K562 (cell line): ENCODE measurements at regions not wholly inside any gene's neighbourhood (a gene's known extent, or its start where the extent isn't known, plus 50 kb on each side); places are given as distances from the start of the nearest gene placed in this dataset.

ENCODE experiments used
- BCOR ChIP-seq: fragments of 450-650 bp; IDR thresholded peaks from 2 replicates; pipeline ENCODE4 v1.6.1; 2016
- CHD4 ChIP-seq: fragments of 200-600 bp; sonication (generic); IDR thresholded peaks from 3 replicates; pipeline ENCODE4 v1.6.1; 2012; ENCODE audit warnings: low read depth, mild to moderate bottlenecking, mixed read lengths, low read length, inconsistent platforms; ENCODE audit not compliant: insufficient read depth, insufficient replicate concordance, poor library complexity, severe bottlenecking
- CREB1 ChIP-seq, 2 experiments: sonication (generic) in 1 of 2; formaldehyde crosslinking in 1 of 2; IDR thresholded peaks; 2 replicates each; pipeline versions ENCODE4 v1.6.1 to v1.8.0; 2012 to 2022; ENCODE audit warnings: inconsistent platforms in 1 of 2, mild to moderate bottlenecking in 1 of 2, missing genetic modification reagents in 1 of 2, moderate library complexity in 1 of 2
- DNMT1 ChIP-seq: fragments of 450-650 bp; IDR thresholded peaks from 2 replicates; pipeline ENCODE4 v1.6.1; 2016; ENCODE audit warnings: antibody characterized with exemption, mild to moderate bottlenecking
- FOXA1 ChIP-seq: fragments of 450-650 bp; IDR thresholded peaks from 2 replicates; pipeline ENCODE4 v1.6.1; 2016; ENCODE audit warnings: mild to moderate bottlenecking, borderline replicate concordance
- NFIX ChIP-seq: fragments of 250-450 bp; sonication (Bioruptor Pico); IDR thresholded peaks from 2 replicates; pipeline ENCODE4 v1.4.0; 2020; ENCODE audit warnings: low read depth, mild to moderate bottlenecking, moderate library complexity
- NR0B1 ChIP-seq: fragments of 450-650 bp; IDR thresholded peaks from one replicate; pipeline ENCODE4 v1.6.1; 2018; ENCODE audit warnings: mild to moderate bottlenecking, moderate library complexity; ENCODE audit not compliant: partially characterized antibody
- RCOR1 ChIP-seq, 2 experiments: IDR thresholded peaks; 2 replicates each; pipeline ENCODE4 v1.6.1; 2012; ENCODE audit warnings: low read depth in 2 of 2, low read length in 2 of 2, borderline replicate concordance in 1 of 2, improper control_type of control experiment in 1 of 2
- U2AF1 ChIP-seq: fragments of 200-400 bp; formaldehyde crosslinking; optimal IDR thresholded peaks from 2 replicates; pipeline ENCODE3; 2017; ENCODE audit warnings: mild to moderate bottlenecking, low read depth, low read length, moderate library complexity
- TF ChIP-seq, protein P1 (sequence below), 2 experiments: fragments of 450-650 bp in 1 of 2; sonication (generic) in 1 of 2; formaldehyde crosslinking in 1 of 2; IDR thresholded peaks in 1 of 2; conservative IDR thresholded peaks in 1 of 2; 2 replicates each; pipeline versions ENCODE4 v1.6.1 to v1.8.1; 2016 to 2023; ENCODE audit warnings: mild to moderate bottlenecking in 2 of 2, moderate library complexity in 2 of 2, inconsistent platforms in 1 of 2, missing genetic modification reagents in 1 of 2

DNA sequence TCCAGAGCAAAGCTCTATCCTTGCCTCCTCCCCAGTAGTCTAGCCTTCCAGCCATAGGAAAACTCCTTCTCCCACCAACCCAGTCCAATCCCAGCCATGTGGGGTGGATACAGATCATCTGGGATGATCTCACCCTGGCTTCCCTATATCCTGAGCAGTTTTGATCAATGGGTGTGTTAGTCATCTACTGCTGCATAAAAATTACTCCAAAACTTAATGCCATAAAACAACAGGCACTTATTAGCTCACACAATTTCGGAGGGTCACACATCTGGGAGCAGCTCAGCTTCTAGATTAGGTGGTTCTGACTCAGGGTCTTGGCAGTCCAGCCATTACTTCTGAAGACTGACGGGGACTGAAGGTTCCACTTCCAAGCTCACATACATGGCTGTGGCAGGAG, 190.4 kb downstream of the SPP2 start (continued):
- TF ChIP-seq FOXA1 = no peak
- no peak for TF ChIP-seq DNMT1
- TF ChIP-seq, protein P1, sequence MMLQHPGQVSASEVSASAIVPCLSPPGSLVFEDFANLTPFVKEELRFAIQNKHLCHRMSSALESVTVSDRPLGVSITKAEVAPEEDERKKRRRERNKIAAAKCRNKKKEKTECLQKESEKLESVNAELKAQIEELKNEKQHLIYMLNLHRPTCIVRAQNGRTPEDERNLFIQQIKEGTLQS (IDR thresholded peaks at IDR 0.05) = no peak
- TF ChIP-seq, protein P1 (CRISPR knock-in tag; conservative IDR thresholded peaks at IDR 0.05) = no peak
- TF ChIP-seq RCOR1 (IDR thresholded peaks at IDR 0.05; ENCODE audit: borderline replicate concordance in 1 of 2, low read depth in 2 of 2, low read length in 2 of 2) = no peak
- TF ChIP-seq CHD4 = no peak
- TF ChIP-seq NR0B1 = no peak
- TF ChIP-seq U2AF1 = no peak
- TF ChIP-seq BCOR = no peak
- TF ChIP-seq NFIX = no peak
- no peak for TF ChIP-seq CREB1 (IDR thresholded peaks at IDR 0.05)
- TF ChIP-seq CREB1 (CRISPR knock-in tag; IDR thresholded peaks at IDR 0.05) = no peak
